ENCODE measurements at regions not wholly inside any gene's neighbourhood (a gene's known extent, or its start where the extent isn't known, plus 50 kb on each side); places are given as distances from the start of the nearest gene placed in this dataset.

- no peak for DNase-seq
Observed at GRCh38 chr14:82390586-82390985, 856.9 kb upstream of the SEL1L start.

GRCh38 chr14:82394916-82395315, 861.3 kb upstream of the SEL1L start:
- DNase-seq: no peak

- no peak for DNase-seq
Observed at GRCh38 chr14:82398256-82398655, 864.6 kb upstream of the SEL1L start.

- DNase-seq: no peak
Observed at GRCh38 chr14:82403987-82404386, 870.3 kb upstream of the SEL1L start.

GRCh38 chr14:82410064-82410463, 876.4 kb upstream of the SEL1L start:
- DNase-seq: no peak

- DNase-seq: no peak
Observed at GRCh38 chr14:82411298-82411697, 877.6 kb upstream of the SEL1L start.

- DNase-seq: no peak
Observed at GRCh38 chr14:82412545-82412944, 878.9 kb upstream of the SEL1L start.

- DNase-seq: no peak
Observed at GRCh38 chr14:82414853-82415539, 881.3 kb upstream of the SEL1L start.

GRCh38 chr14:82419933-82420332, 886.3 kb upstream of the SEL1L start:
- DNase-seq: no peak

GRCh38 chr14:82420871-82421270, 887.2 kb upstream of the SEL1L start:
- no peak for DNase-seq

- no peak for DNase-seq
Observed at GRCh38 chr14:82421286-82421685, 887.6 kb upstream of the SEL1L start.

GRCh38 chr14:82422230-82422629, 888.6 kb upstream of the SEL1L start:
- DNase-seq: no peak

GRCh38 chr14:82425261-82425660, 891.6 kb upstream of the SEL1L start:
- no peak for DNase-seq

- no peak for DNase-seq
Observed at GRCh38 chr14:82431031-82431430, 897.4 kb upstream of the SEL1L start.

- DNase-seq: no peak
Observed at GRCh38 chr14:82432301-82433105, 898.9 kb upstream of the SEL1L start.

- no peak for DNase-seq
Observed at GRCh38 chr14:82438436-82438835, 904.8 kb upstream of the SEL1L start.

- DNase-seq: no peak
Observed at GRCh38 chr14:82441270-82441669, 907.6 kb upstream of the SEL1L start.

GRCh38 chr14:82445810-82446570, 912.3 kb upstream of the SEL1L start:
- DNase-seq: no peak

- DNase-seq: no peak
Observed at GRCh38 chr14:82447586-82447985, 913.9 kb upstream of the SEL1L start.

GRCh38 chr14:82449926-82450468, 916.3 kb upstream of the SEL1L start:
- DNase-seq: no peak

GRCh38 chr14:82451675-82452074, 918.0 kb upstream of the SEL1L start:
- DNase-seq: no peak

- DNase-seq: no peak
Observed at GRCh38 chr14:82482345-82482744, 948.7 kb upstream of the SEL1L start.

GRCh38 chr14:82488473-82488872, 954.8 kb upstream of the SEL1L start:
- no peak for DNase-seq
